HCT116 (cell line): ENCODE measurements at regions not wholly inside any gene's neighbourhood (a gene's known extent, or its start where the extent isn't known, plus 50 kb on each side); places are given as distances from the start of the nearest gene placed in this dataset.

Source experiments
- ATAC-seq: fragments of 200-7000 bp; cut with Tn5 transposase; 2 replicates; pipeline ENCODE4 v1.9.1; 2020; ENCODE audit warnings: mild to moderate bottlenecking, moderate library complexity
- BruUV-seq: library from RNA; stranded (reverse); fragments of 400-500 nt; replicated peaks from 2 replicates; lab custom pipeline; 2021; lab: Mats Ljungman, UMichigan
- CTCF ChIA-PET: fragments of 300-600 bp; sonication (Branson Sonifier 250); formaldehyde crosslinking; loops from one replicate; lab custom pipeline; 2021; ENCODE audit warnings: antibody characterized with exemption; lab: Charles Lee
- POLR2A ChIA-PET: fragments of 300-600, 350-600 bp; sonication (Branson Sonifier 250); formaldehyde crosslinking; loops from one replicate; lab custom pipeline; 2021; ENCODE audit warnings: antibody characterized with exemption; lab: Charles Lee
- RAD21 ChIA-PET, 2 experiments: fragments of 300-600 bp; sonication (Branson Sonifier 250); formaldehyde crosslinking; loops; one replicate each; lab custom pipeline; 2023; ENCODE audit warnings: low total read pairs in 2 of 2; ENCODE audit not compliant: uncharacterized antibody in 2 of 2, unreplicated experiment in 2 of 2, low non-redundant PET in 1 of 2; lab: Charles Lee
- DNase-seq: peaks from one replicate; pipeline ENCODE4 v3.0.0-alpha.2; 2010; ENCODE audit warnings: low read depth, low spot score
- H2AFZ ChIP-seq: fragments of 200-600 bp; shearing (Covaris generic), sonication (generic); 2 replicates; pipeline ENCODE4 v1.6.1; 2017; ENCODE audit warnings: low read depth, mixed run types, mixed read lengths, antibody characterized with exemption, low read length; ENCODE audit not compliant: poor library complexity, severe bottlenecking
- H3K27ac ChIP-seq: 2 replicates; pipeline ENCODE4 v1.5.1; 2012; ENCODE audit warnings: low read depth, low read length
- H3K27me3 ChIP-seq: fragments of 200-600 bp; sonication (generic); 2 replicates; pipeline ENCODE4 v1.6.1; 2016; ENCODE audit warnings: mixed run types, low read length, mixed read lengths; ENCODE audit not compliant: insufficient read depth
- H3K36me3 ChIP-seq, 2 experiments: fragments of 200-500 bp in 1 of 2; fragments of 200-600 bp in 1 of 2; sonication (Bioruptor generic) in 1 of 2; sonication (generic) in 1 of 2; 2 replicates each; pipeline versions ENCODE4 v1.5.1 to v1.6.1; 2014 to 2016; ENCODE audit warnings: low read length in 2 of 2, inconsistent platforms in 1 of 2, mixed read lengths in 1 of 2, mixed run types in 1 of 2; ENCODE audit not compliant: insufficient read depth in 2 of 2, control insufficient read depth in 1 of 2
- H3K4me1 ChIP-seq, 2 experiments: fragments of 200-600 bp in 1 of 2; sonication (generic) in 1 of 2; 2 replicates each; pipeline versions ENCODE4 v1.5.1 to v1.6.1; 2012 to 2017; ENCODE audit warnings: low read length in 2 of 2, inconsistent platforms in 1 of 2, mild to moderate bottlenecking in 1 of 2, mixed read lengths in 1 of 2, mixed run types in 1 of 2, moderate library complexity in 1 of 2; ENCODE audit not compliant: insufficient read depth in 2 of 2, control insufficient read depth in 1 of 2
- H3K4me2 ChIP-seq: fragments of 200-600 bp; sonication (generic); 2 replicates; pipeline ENCODE4 v1.6.1; 2017; ENCODE audit warnings: mixed run types, low read length, mixed read lengths
- H3K4me3 ChIP-seq, 2 experiments: fragments of 200-600 bp in 1 of 2; sonication (generic) in 1 of 2; replicated peaks in 1 of 2; 2 replicates each; pipeline ENCODE4 v1.5.1; 2011 to 2016; ENCODE audit warnings: low read length in 2 of 2, control low read depth in 1 of 2, low read depth in 1 of 2, mild to moderate bottlenecking in 1 of 2, mixed read lengths in 1 of 2, mixed run types in 1 of 2
- H3K79me2 ChIP-seq: fragments of 200-600 bp; sonication (generic); 2 replicates; pipeline ENCODE4 v1.6.1; 2017; ENCODE audit warnings: mild to moderate bottlenecking, mixed run types, low read length, moderate library complexity, mixed read lengths; ENCODE audit not compliant: insufficient read depth
- H3K9ac ChIP-seq: fragments of 200-600 bp; sonication (generic); 2 replicates; pipeline ENCODE4 v1.6.1; 2016; ENCODE audit warnings: low read length, mixed read lengths
- H3K9me2 ChIP-seq: fragments of 200-600 bp; sonication (generic), shearing (Covaris generic); 2 replicates; pipeline ENCODE4 v1.6.1; 2017; ENCODE audit warnings: mixed run types, mild to moderate bottlenecking, moderate library complexity; ENCODE audit not compliant: insufficient read depth
- H3K9me3 ChIP-seq, 2 experiments: fragments of 200-500 bp in 1 of 2; fragments of 200-600 bp in 1 of 2; sonication (Bioruptor generic) in 1 of 2; sonication (generic) in 1 of 2; 2 replicates each; pipeline ENCODE4 v1.6.1; 2014 to 2017; ENCODE audit warnings: low read length in 2 of 2, mixed read lengths in 2 of 2, inconsistent platforms in 1 of 2, low read depth in 1 of 2, mild to moderate bottlenecking in 1 of 2, mixed run types in 1 of 2, moderate library complexity in 1 of 2; ENCODE audit not compliant: control insufficient read depth in 1 of 2, insufficient read depth in 1 of 2
- H4K20me1 ChIP-seq: fragments of 200-600 bp; sonication (generic), shearing (Covaris generic); 2 replicates; pipeline ENCODE4 v1.6.1; 2017; ENCODE audit warnings: mixed run types, mild to moderate bottlenecking, moderate library complexity; ENCODE audit not compliant: insufficient read depth
- CBX3 ChIP-seq: IDR thresholded peaks from 2 replicates; pipeline ENCODE4 v1.6.1; 2012; ENCODE audit warnings: low read depth
- EGR1 ChIP-seq: IDR thresholded peaks from 2 replicates; pipeline ENCODE4 v1.6.1; 2012; ENCODE audit warnings: low read depth
- ELF1 ChIP-seq: IDR thresholded peaks from 2 replicates; pipeline ENCODE4 v1.6.1; 2012; ENCODE audit warnings: low read depth, borderline replicate concordance
- EZH2 ChIP-seq: fragments of 200-600 bp; sonication (generic); IDR thresholded peaks from 2 replicates; pipeline ENCODE4 v1.6.1; 2017; ENCODE audit warnings: antibody characterized with exemption, mixed run types
- EZH2phosphoT487 ChIP-seq: fragments of 200-600 bp; IDR thresholded peaks from 2 replicates; pipeline ENCODE4 v1.6.1; 2018; ENCODE audit warnings: antibody characterized with exemption, borderline replicate concordance
- JUND ChIP-seq: IDR thresholded peaks from 2 replicates; pipeline ENCODE4 v1.6.1; 2012
- SIN3A ChIP-seq: IDR thresholded peaks from 2 replicates; pipeline ENCODE4 v1.6.1; 2012; ENCODE audit warnings: low read depth
- SP1 ChIP-seq: IDR thresholded peaks from 2 replicates; pipeline ENCODE4 v1.6.1; 2012; ENCODE audit warnings: low read depth
- YY1 ChIP-seq: IDR thresholded peaks from 2 replicates; pipeline ENCODE4 v1.6.1; 2011; ENCODE audit warnings: low read length, low read depth, moderate library complexity, mild to moderate bottlenecking; ENCODE audit not compliant: insufficient replicate concordance; ENCODE audit errors: extremely low read depth
- ZNF274 ChIP-seq: fragments of 200-500 bp; sonication (Bioruptor generic); IDR thresholded peaks from 2 replicates; pipeline ENCODE4 v1.6.1; 2014; ENCODE audit warnings: mild to moderate bottlenecking, low read depth, low read length, inconsistent platforms
- intact Hi-C: fragments of 100-400 bp; cut with micrococcal nuclease; formaldehyde crosslinking; loops from 2 replicates; pipeline ENCODE4 v1.10.0; 2022
- TF ChIP-seq, protein P1 (sequence below): IDR thresholded peaks from 2 replicates; pipeline ENCODE4 v1.6.1; 2011; ENCODE audit warnings: mild to moderate bottlenecking, low read length, moderate library complexity; ENCODE audit not compliant: insufficient replicate concordance; ENCODE audit errors: extremely low read depth
- TF ChIP-seq, protein P2 (sequence below): IDR thresholded peaks from 2 replicates; pipeline ENCODE4 v1.6.1; 2012; ENCODE audit warnings: low read depth

DNA sequence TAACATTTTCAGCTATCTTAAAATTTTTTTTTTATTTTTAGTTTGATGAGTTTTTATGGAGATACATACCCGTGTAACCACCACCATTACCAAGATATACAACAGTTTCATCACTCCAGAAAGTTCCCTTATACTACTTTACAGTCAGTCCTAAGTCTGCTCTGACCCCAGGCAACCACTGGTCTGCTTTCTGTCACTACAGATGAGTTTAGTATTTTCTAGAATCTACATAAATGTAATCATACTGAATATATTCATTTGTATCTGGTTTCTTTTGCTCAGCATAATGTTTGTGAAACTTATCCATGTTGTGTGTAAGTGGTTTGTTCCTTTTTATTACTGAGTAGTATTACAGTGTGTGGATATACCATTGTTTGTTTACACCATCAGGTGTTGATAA, 127.8 kb downstream of the GAS1 start:
- H3K4me3 ChIP-seq: no peak overlapping the region
- no peaks in the 10 kb centered on the region for H3K79me2 ChIP-seq
- H3K4me1 ChIP-seq: no peaks in the 10 kb centered on the region
- TF ChIP-seq ZNF274: no peak
- no peak for TF ChIP-seq ELF1
- no peak for TF ChIP-seq YY1
- TF ChIP-seq EGR1: no peak
- TF ChIP-seq, protein P1, sequence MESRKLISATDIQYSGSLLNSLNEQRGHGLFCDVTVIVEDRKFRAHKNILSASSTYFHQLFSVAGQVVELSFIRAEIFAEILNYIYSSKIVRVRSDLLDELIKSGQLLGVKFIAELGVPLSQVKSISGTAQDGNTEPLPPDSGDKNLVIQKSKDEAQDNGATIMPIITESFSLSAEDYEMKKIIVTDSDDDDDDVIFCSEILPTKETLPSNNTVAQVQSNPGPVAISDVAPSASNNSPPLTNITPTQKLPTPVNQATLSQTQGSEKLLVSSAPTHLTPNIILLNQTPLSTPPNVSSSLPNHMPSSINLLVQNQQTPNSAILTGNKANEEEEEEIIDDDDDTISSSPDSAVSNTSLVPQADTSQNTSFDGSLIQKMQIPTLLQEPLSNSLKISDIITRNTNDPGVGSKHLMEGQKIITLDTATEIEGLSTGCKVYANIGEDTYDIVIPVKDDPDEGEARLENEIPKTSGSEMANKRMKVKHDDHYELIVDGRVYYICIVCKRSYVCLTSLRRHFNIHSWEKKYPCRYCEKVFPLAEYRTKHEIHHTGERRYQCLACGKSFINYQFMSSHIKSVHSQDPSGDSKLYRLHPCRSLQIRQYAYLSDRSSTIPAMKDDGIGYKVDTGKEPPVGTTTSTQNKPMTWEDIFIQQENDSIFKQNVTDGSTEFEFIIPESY: no peak
- TF ChIP-seq SIN3A: no peak
- TF ChIP-seq SP1: no peak
- no peak for TF ChIP-seq CBX3
- TF ChIP-seq EZH2phosphoT487: no peak
- TF ChIP-seq, protein P2, sequence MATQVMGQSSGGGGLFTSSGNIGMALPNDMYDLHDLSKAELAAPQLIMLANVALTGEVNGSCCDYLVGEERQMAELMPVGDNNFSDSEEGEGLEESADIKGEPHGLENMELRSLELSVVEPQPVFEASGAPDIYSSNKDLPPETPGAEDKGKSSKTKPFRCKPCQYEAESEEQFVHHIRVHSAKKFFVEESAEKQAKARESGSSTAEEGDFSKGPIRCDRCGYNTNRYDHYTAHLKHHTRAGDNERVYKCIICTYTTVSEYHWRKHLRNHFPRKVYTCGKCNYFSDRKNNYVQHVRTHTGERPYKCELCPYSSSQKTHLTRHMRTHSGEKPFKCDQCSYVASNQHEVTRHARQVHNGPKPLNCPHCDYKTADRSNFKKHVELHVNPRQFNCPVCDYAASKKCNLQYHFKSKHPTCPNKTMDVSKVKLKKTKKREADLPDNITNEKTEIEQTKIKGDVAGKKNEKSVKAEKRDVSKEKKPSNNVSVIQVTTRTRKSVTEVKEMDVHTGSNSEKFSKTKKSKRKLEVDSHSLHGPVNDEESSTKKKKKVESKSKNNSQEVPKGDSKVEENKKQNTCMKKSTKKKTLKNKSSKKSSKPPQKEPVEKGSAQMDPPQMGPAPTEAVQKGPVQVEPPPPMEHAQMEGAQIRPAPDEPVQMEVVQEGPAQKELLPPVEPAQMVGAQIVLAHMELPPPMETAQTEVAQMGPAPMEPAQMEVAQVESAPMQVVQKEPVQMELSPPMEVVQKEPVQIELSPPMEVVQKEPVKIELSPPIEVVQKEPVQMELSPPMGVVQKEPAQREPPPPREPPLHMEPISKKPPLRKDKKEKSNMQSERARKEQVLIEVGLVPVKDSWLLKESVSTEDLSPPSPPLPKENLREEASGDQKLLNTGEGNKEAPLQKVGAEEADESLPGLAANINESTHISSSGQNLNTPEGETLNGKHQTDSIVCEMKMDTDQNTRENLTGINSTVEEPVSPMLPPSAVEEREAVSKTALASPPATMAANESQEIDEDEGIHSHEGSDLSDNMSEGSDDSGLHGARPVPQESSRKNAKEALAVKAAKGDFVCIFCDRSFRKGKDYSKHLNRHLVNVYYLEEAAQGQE: no peak
- no peak for TF ChIP-seq JUND
- TF ChIP-seq EZH2: no peak
- intact Hi-C loops: no loop called here
- POLR2A ChIA-PET: no interaction called here
- H2AFZ ChIP-seq: no peak overlapping the region
- no TSS peak for BruUV-seq
- peaks cover 39% of the 10 kb centered on the region for H3K27me3 ChIP-seq
- RAD21 ChIA-PET: no interaction called here
- ATAC-seq (no peak), DNase-seq (no peak)
- no peak overlapping the region for H3K27ac ChIP-seq
- H3K9me3 ChIP-seq: no peaks in the 10 kb centered on the region; a peak in 1 of 4 replicates
- H3K4me2 ChIP-seq: no peak overlapping the region
- H3K9me2 ChIP-seq: no peaks in the 10 kb centered on the region
- no peaks in the 10 kb centered on the region for H4K20me1 ChIP-seq
- no peaks in the 10 kb centered on the region for H3K36me3 ChIP-seq
- CTCF ChIA-PET: no interaction called here
- no peak overlapping the region for H3K9ac ChIP-seq
